Liver (tissue), 8 donors: ENCODE measurements at regions not wholly inside any gene's neighbourhood (a gene's known extent, or its start where the extent isn't known, plus 50 kb on each side); places are given as distances from the start of the nearest gene placed in this dataset.

Source experiments
- DNase-seq: peaks from one replicate; pipeline ENCODE4 v3.0.0-alpha.2; 2017; ENCODE audit warnings: low spot score
- H3K27ac ChIP-seq, 2 donors: one replicate each; pipeline ENCODE4 v1.7.0; 2013; ENCODE audit warnings: inconsistent platforms in 2 of 2, low read length in 2 of 2, control low read depth in 1 of 2, low read depth in 1 of 2, mild to moderate bottlenecking in 1 of 2
- H3K27me3 ChIP-seq, 4 donors: one replicate each; pipeline versions ENCODE4 v1.6.1 to v1.7.0; 2013; ENCODE audit warnings: low read length in 3 of 4, inconsistent platforms in 1 of 4, mild to moderate bottlenecking in 1 of 4, moderate library complexity in 1 of 4; ENCODE audit not compliant: control insufficient read depth in 4 of 4, insufficient read depth in 4 of 4
- H3K36me3 ChIP-seq, 4 donors: one replicate each; pipeline versions ENCODE4 v1.6.1 to v1.7.0; 2013; ENCODE audit warnings: low read length in 3 of 4, mild to moderate bottlenecking in 3 of 4, low read depth in 1 of 4, moderate library complexity in 1 of 4; ENCODE audit not compliant: control insufficient read depth in 4 of 4, insufficient read depth in 3 of 4
- H3K4me1 ChIP-seq, 4 donors: one replicate each; pipeline versions ENCODE4 v1.6.1 to v1.7.0; 2013; ENCODE audit warnings: low read length in 3 of 4, mild to moderate bottlenecking in 3 of 4, moderate library complexity in 1 of 4; ENCODE audit not compliant: control insufficient read depth in 4 of 4, insufficient read depth in 4 of 4
- H3K4me3 ChIP-seq, 3 donors: one replicate each; pipeline versions ENCODE4 v1.6.1 to v1.7.0; 2013; ENCODE audit warnings: low read length in 3 of 3, control low read depth in 1 of 3, low read depth in 1 of 3, mild to moderate bottlenecking in 1 of 3
- H3K9ac ChIP-seq, 2 donors: one replicate each; pipeline ENCODE4 v1.7.0; 2013; ENCODE audit warnings: low read length in 2 of 2, mild to moderate bottlenecking in 2 of 2, moderate library complexity in 2 of 2, control low read depth in 1 of 2, low read depth in 1 of 2
- H3K9me3 ChIP-seq, 4 donors: one replicate each; pipeline versions ENCODE4 v1.6.1 to v1.7.0; 2013; ENCODE audit warnings: low read length in 3 of 4; ENCODE audit not compliant: control insufficient read depth in 4 of 4
- ATF3 ChIP-seq: IDR thresholded peaks from 2 replicates; pipeline ENCODE4 v1.6.1; 2016; ENCODE audit warnings: antibody characterized with exemption
- CTCF ChIP-seq: fragments of 150-350 bp; IDR thresholded peaks from 2 replicates; pipeline ENCODE4 v1.5.1; 2017; ENCODE audit warnings: improper control_type of control experiment, low read depth, low read length; ENCODE audit not compliant: missing input control
- EGR1 ChIP-seq, 2 donors: IDR thresholded peaks; 2 replicates each; pipeline ENCODE4 v1.6.1; 2016 to 2018; ENCODE audit warnings: antibody characterized with exemption in 2 of 2, low read depth in 2 of 2
- FOXA1 ChIP-seq: IDR thresholded peaks from 2 replicates; pipeline ENCODE4 v1.6.1; 2016; ENCODE audit warnings: antibody characterized with exemption
- FOXA2 ChIP-seq: IDR thresholded peaks from 2 replicates; pipeline ENCODE4 v1.6.1; 2016; ENCODE audit warnings: antibody characterized with exemption
- HNF4A ChIP-seq, 2 donors: conservative IDR thresholded peaks; 2 replicates each; pipeline ENCODE4 v1.6.1; 2016; ENCODE audit warnings: antibody characterized with exemption in 2 of 2, mild to moderate bottlenecking in 2 of 2
- HNF4G ChIP-seq: IDR thresholded peaks from 2 replicates; pipeline ENCODE4 v1.6.1; 2016; ENCODE audit warnings: antibody characterized with exemption
- JUND ChIP-seq, 2 donors: IDR thresholded peaks; 2 replicates each; pipeline ENCODE4 v1.6.1; 2016; ENCODE audit warnings: antibody characterized with exemption in 2 of 2
- MAX ChIP-seq: IDR thresholded peaks from 2 replicates; pipeline ENCODE4 v1.6.1; 2016; ENCODE audit warnings: antibody characterized with exemption
- NR2F2 ChIP-seq: IDR thresholded peaks from 2 replicates; pipeline ENCODE4 v1.6.1; 2016; ENCODE audit warnings: antibody characterized with exemption
- REST ChIP-seq: IDR thresholded peaks from 2 replicates; pipeline ENCODE4 v1.6.1; 2016; ENCODE audit warnings: antibody characterized with exemption, mild to moderate bottlenecking
- RXRA ChIP-seq, 2 donors: IDR thresholded peaks; 2 replicates each; pipeline ENCODE4 v1.6.1; 2017 to 2018; ENCODE audit warnings: antibody characterized with exemption in 2 of 2, mild to moderate bottlenecking in 1 of 2
- SP1 ChIP-seq: IDR thresholded peaks from 2 replicates; pipeline ENCODE4 v1.6.1; 2018; ENCODE audit warnings: antibody characterized with exemption, mild to moderate bottlenecking
- TAF1 ChIP-seq: conservative IDR thresholded peaks from 2 replicates; pipeline ENCODE4 v1.6.1; 2016; ENCODE audit warnings: antibody characterized with exemption, mild to moderate bottlenecking
- YY1 ChIP-seq: IDR thresholded peaks from 2 replicates; pipeline ENCODE4 v1.6.1; 2016; ENCODE audit warnings: antibody characterized with exemption, mild to moderate bottlenecking
- ZBTB33 ChIP-seq: IDR thresholded peaks from 2 replicates; pipeline ENCODE4 v1.6.1; 2016; ENCODE audit warnings: antibody characterized with exemption
- WGBS: extraction: QIAGEN DNeasy Blood & Tissue Kit; methylation state at CpG from one replicate; pipeline ENCODE4 v1.1.7; 2013; 5-methylcytosine and 5-hydroxymethylcytosine counted together
- donor health status: healthy.
- donor health status: healthy.
- donor health status: healthy.
- donor health status: healthy.
- donor health status: healthy.

- TF ChIP-seq FOXA1 = no peak
- TF ChIP-seq CTCF = no peak
- no peak for TF ChIP-seq ZBTB33
- TF ChIP-seq HNF4G = no peak
- TF ChIP-seq REST = no peak
- no peak for TF ChIP-seq ATF3
- TF ChIP-seq RXRA (IDR thresholded peaks at IDR 0.05) = no peak
- H3K4me1 ChIP-seq = no peaks in the 10 kb centered on the region
- WGBS = 50% methylated on average over 3 of the region's 3 CpGs
Observed at GRCh38 chr5:31113101-31113500, 80.4 kb upstream of the CDH6 start.

GRCh38 chr5:31107091-31107518 is 86.4 kb upstream of the CDH6 start:
- Histone ChIP-seq H3K9me3 (no peaks in the 10 kb centered on the region), H3K36me3 (no peaks in the 10 kb centered on the region), H3K4me1 (no peaks in the 10 kb centered on the region), H3K4me3 (no peak overlapping the region), H3K27me3 (no peaks in the 10 kb centered on the region), H3K9ac (no peak overlapping the region), H3K27ac (no peak overlapping the region)
- no peak for DNase-seq
- WGBS = 19% methylated on average over 2 of the region's 2 CpGs
- TF ChIP-seq MAX = no peak
- TF ChIP-seq FOXA2 = no peak
- TF ChIP-seq YY1 = no peak
- no peak for TF ChIP-seq REST
- no peak for TF ChIP-seq ZBTB33
- no peak for TF ChIP-seq TAF1
- no peak for TF ChIP-seq HNF4A (conservative IDR thresholded peaks at IDR 0.05)
- TF ChIP-seq JUND (IDR thresholded peaks at IDR 0.05) = no peak
- no peak for TF ChIP-seq SP1
- no peak for TF ChIP-seq NR2F2
- no peak for TF ChIP-seq RXRA (IDR thresholded peaks at IDR 0.05)
- TF ChIP-seq FOXA1 = no peak
- no peak for TF ChIP-seq CTCF
- TF ChIP-seq EGR1 (IDR thresholded peaks at IDR 0.05; ENCODE audit: low read depth in 2 of 2) = no peak

More at GRCh38 chr5:31113101-31113500, 80.4 kb upstream of the CDH6 start:
- Histone ChIP-seq H3K9me3 (no peaks in the 10 kb centered on the region), H3K27ac (no peak overlapping the region), H3K27me3 (no peaks in the 10 kb centered on the region), H3K9ac (no peak overlapping the region), H3K36me3 (no peaks in the 10 kb centered on the region), H3K4me3 (no peak overlapping the region)
- no peak for DNase-seq
